HUES6 (cell line): ENCODE measurements at regions not wholly inside any gene's neighbourhood (a gene's known extent, or its start where the extent isn't known, plus 50 kb on each side); places are given as distances from the start of the nearest gene placed in this dataset.

Experiments used
- H3K27ac ChIP-seq: 2 replicates; pipeline ENCODE4 v1.7.0; 2013; ENCODE audit warnings: low read depth, mild to moderate bottlenecking, low read length, inconsistent platforms
- H3K27me3 ChIP-seq: 2 replicates; pipeline ENCODE4 v1.6.1; 2013; ENCODE audit warnings: low read length; ENCODE audit not compliant: control insufficient read depth, insufficient read depth
- H3K36me3 ChIP-seq: 2 replicates; pipeline ENCODE4 v1.6.1; 2013; ENCODE audit warnings: low read length; ENCODE audit not compliant: control insufficient read depth, insufficient read depth
- H3K4me1 ChIP-seq: 2 replicates; pipeline ENCODE4 v1.6.1; 2013; ENCODE audit warnings: low read length; ENCODE audit not compliant: control insufficient read depth, insufficient read depth
- H3K4me3 ChIP-seq: 2 replicates; pipeline ENCODE4 v1.5.1; 2013; ENCODE audit warnings: low read depth, low read length
- H3K9ac ChIP-seq: one replicate; pipeline ENCODE4 v1.6.1; 2013; ENCODE audit warnings: mild to moderate bottlenecking, low read length
- H3K9me3 ChIP-seq: 2 replicates; pipeline ENCODE4 v1.6.1; 2013; ENCODE audit warnings: low read depth, low read length; ENCODE audit not compliant: control insufficient read depth, insufficient read depth

- no peak overlapping the region for H3K4me3 ChIP-seq
- H3K36me3 ChIP-seq, result no peaks in the 10 kb centered on the region
- no peak overlapping the region for H3K9ac ChIP-seq
- no peaks in the 10 kb centered on the region for H3K27me3 ChIP-seq
- peaks cover 26% of the 10 kb centered on the region for H3K4me1 ChIP-seq
- no peaks in the 10 kb centered on the region for H3K9me3 ChIP-seq
- no peak overlapping the region for H3K27ac ChIP-seq
Observed at GRCh38 chr14:104441275-104442106, 138.1 kb upstream of the C14orf180 start.

GRCh38 chr14:104442107-104442551, 137.4 kb upstream of the C14orf180 start:
- Histone ChIP-seq H3K4me1 (peaks cover 20% of the 10 kb centered on the region; the same call in 1 of the 2 replicates), H3K27me3 (no peaks in the 10 kb centered on the region), H3K27ac (no peak overlapping the region), H3K36me3 (no peaks in the 10 kb centered on the region), H3K4me3 (no peak overlapping the region), H3K9ac (no peak overlapping the region), H3K9me3 (no peaks in the 10 kb centered on the region)

- peaks cover 14% of the 10 kb centered on the region; the same call in 1 of the 2 replicates for H3K4me1 ChIP-seq
- H3K9me3 ChIP-seq, result peaks cover 1% of the 10 kb centered on the region; the same call in 1 of the 2 replicates
- no peak overlapping the region for H3K4me3 ChIP-seq
- no peak overlapping the region for H3K9ac ChIP-seq
- no peak overlapping the region for H3K27ac ChIP-seq
- no peaks in the 10 kb centered on the region for H3K27me3 ChIP-seq
- H3K36me3 ChIP-seq, result no peaks in the 10 kb centered on the region
Observed at GRCh38 chr14:104442631-104443390, 136.8 kb upstream of the C14orf180 start.

GRCh38 chr14:104443391-104444158, 136.0 kb upstream of the C14orf180 start:
- no peaks in the 10 kb centered on the region for H3K36me3 ChIP-seq
- peaks cover 14% of the 10 kb centered on the region; the same call in 1 of the 2 replicates for H3K4me1 ChIP-seq
- no peak overlapping the region for H3K9ac ChIP-seq
- H3K27me3 ChIP-seq, result no peaks in the 10 kb centered on the region; the same call in 1 of the 2 replicates
- no peak overlapping the region for H3K4me3 ChIP-seq
- H3K27ac ChIP-seq, result no peak overlapping the region
- peaks cover 5% of the 10 kb centered on the region; the same call in 1 of the 2 replicates for H3K9me3 ChIP-seq

- H3K4me3 ChIP-seq, result no peak overlapping the region
- no peaks in the 10 kb centered on the region; the same call in 1 of the 2 replicates for H3K27me3 ChIP-seq
- H3K27ac ChIP-seq, result no peak overlapping the region
Observed at GRCh38 chr14:104444159-104445030, 135.2 kb upstream of the C14orf180 start.

GRCh38 chr14:104445086-104445485, 134.5 kb upstream of the C14orf180 start:
- Histone ChIP-seq H3K9me3 (peaks cover 5% of the 10 kb centered on the region; the same call in 1 of the 2 replicates), H3K27me3 (no peaks in the 10 kb centered on the region; the same call in 1 of the 2 replicates), H3K9ac (no peak overlapping the region), H3K36me3 (no peaks in the 10 kb centered on the region), H3K27ac (no peak overlapping the region), H3K4me1 (peaks cover 14% of the 10 kb centered on the region; the same call in 1 of the 2 replicates), H3K4me3 (no peak overlapping the region)

More at GRCh38 chr14:104444159-104445030, 135.2 kb upstream of the C14orf180 start:
- no peak overlapping the region for H3K9ac ChIP-seq
- peaks cover 14% of the 10 kb centered on the region; the same call in 1 of the 2 replicates for H3K4me1 ChIP-seq
- H3K36me3 ChIP-seq, result no peaks in the 10 kb centered on the region
- H3K9me3 ChIP-seq, result peaks cover 5% of the 10 kb centered on the region; the same call in 1 of the 2 replicates

- Histone ChIP-seq H3K36me3 (no peaks in the 10 kb centered on the region), H3K27ac (no peak overlapping the region), H3K9ac (no peak overlapping the region), H3K4me3 (no peak overlapping the region), H3K9me3 (peaks cover 9% of the 10 kb centered on the region; the same call in 1 of the 2 replicates), H3K27me3 (no peaks in the 10 kb centered on the region; the same call in 1 of the 2 replicates), H3K4me1 (peaks cover 14% of the 10 kb centered on the region; the same call in 1 of the 2 replicates)
Observed at GRCh38 chr14:104445832-104446381, 133.7 kb upstream of the C14orf180 start.

- Histone ChIP-seq H3K4me3 (no peak overlapping the region), H3K27ac (no peak overlapping the region), H3K27me3 (no peaks in the 10 kb centered on the region; the same call in 1 of the 2 replicates), H3K9ac (no peak overlapping the region), H3K36me3 (no peaks in the 10 kb centered on the region), H3K4me1 (peaks cover 14% of the 10 kb centered on the region; the same call in 1 of the 2 replicates), H3K9me3 (peaks cover 9% of the 10 kb centered on the region; the same call in 1 of the 2 replicates)
Observed at GRCh38 chr14:104446611-104447010, 133.0 kb upstream of the C14orf180 start.

GRCh38 chr14:104447750-104448149, 131.8 kb upstream of the C14orf180 start:
- no peaks in the 10 kb centered on the region; the same call in 1 of the 2 replicates for H3K27me3 ChIP-seq
- H3K9me3 ChIP-seq, result peaks cover 9% of the 10 kb centered on the region; the same call in 1 of the 2 replicates
- H3K4me1 ChIP-seq, result peaks cover 10% of the 10 kb centered on the region; the same call in 1 of the 2 replicates
- H3K27ac ChIP-seq, result no peak overlapping the region
- H3K4me3 ChIP-seq, result no peak overlapping the region
- H3K36me3 ChIP-seq, result no peaks in the 10 kb centered on the region
- no peak overlapping the region for H3K9ac ChIP-seq
